Epidermal melanocyte (primary cell): ENCODE measurements at regions not wholly inside any gene's neighbourhood (a gene's known extent, or its start where the extent isn't known, plus 50 kb on each side); places are given as distances from the start of the nearest gene placed in this dataset.

ENCODE experiments used
- DNase-seq: peaks from one replicate; pipeline ENCODE4 v3.0.0; 2011; ENCODE audit warnings: low spot score; ENCODE audit not compliant: insufficient read length

- DNase-seq = no peak
Observed at GRCh38 chr2:8622199-8622911, 59.5 kb upstream of the ID2 start.

GRCh38 chr2:8622924-8623465 is 58.9 kb upstream of the ID2 start:
- no peak for DNase-seq

GRCh38 chr2:8623576-8623957 is 58.3 kb upstream of the ID2 start:
- no peak for DNase-seq

- DNase-seq = no peak
Observed at GRCh38 chr2:8623958-8624591, 57.8 kb upstream of the ID2 start.

GRCh38 chr2:8624855-8625398 is 56.9 kb upstream of the ID2 start:
- DNase-seq = no peak

- no peak for DNase-seq
Observed at GRCh38 chr2:8625399-8626300, 56.2 kb upstream of the ID2 start.

- DNase-seq = no peak
Observed at GRCh38 chr2:8626572-8626971, 55.3 kb upstream of the ID2 start.

GRCh38 chr2:8627019-8627691 is 54.7 kb upstream of the ID2 start:
- no peak for DNase-seq

GRCh38 chr2:8627692-8628085 is 54.2 kb upstream of the ID2 start:
- DNase-seq = no peak

GRCh38 chr2:8628179-8628865 is 53.5 kb upstream of the ID2 start:
- no peak for DNase-seq

- DNase-seq = no peak
Observed at GRCh38 chr2:8628866-8629209, 53.0 kb upstream of the ID2 start.

GRCh38 chr2:8629402-8629801 is 52.5 kb upstream of the ID2 start:
- DNase-seq = no peak

- DNase-seq = no peak
Observed at GRCh38 chr2:8630676-8631464, 51.0 kb upstream of the ID2 start.

GRCh38 chr2:8631465-8632005 is 50.3 kb upstream of the ID2 start:
- no peak for DNase-seq
